M059J (cell line): ENCODE measurements at regions not wholly inside any gene's neighbourhood (a gene's known extent, or its start where the extent isn't known, plus 50 kb on each side); places are given as distances from the start of the nearest gene placed in this dataset.
"Not testable (repeated sequence)": the region's sequence is repeated elsewhere in the genome, so short reads cannot be mapped to it uniquely, and the experiment has no call there.

Experiments used
- DNase-seq: peaks from one replicate; pipeline ENCODE4 v3.0.0-alpha.2; 2012; ENCODE audit warnings: low read depth

DNA sequence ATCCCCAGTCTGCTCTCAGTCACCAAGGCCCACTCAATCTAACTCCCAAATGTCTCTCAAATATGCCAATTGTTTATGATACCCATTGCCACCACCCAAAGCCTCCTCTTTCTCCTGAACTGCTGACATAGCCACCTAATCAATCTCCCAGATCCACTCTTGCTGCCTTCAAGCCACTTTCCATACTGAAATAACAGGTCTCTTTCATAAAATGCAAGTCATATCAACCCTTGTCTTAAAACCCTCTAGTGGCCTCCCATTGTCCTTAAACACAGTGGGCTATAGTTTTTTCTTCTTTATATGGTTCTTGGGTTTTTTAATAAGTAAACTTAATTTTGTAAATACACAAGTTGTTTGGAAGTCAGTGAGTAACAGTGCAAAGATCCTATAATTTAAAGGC lies 155.2 kb upstream of the ZC3H12C start:
- no peak for DNase-seq

DNA sequence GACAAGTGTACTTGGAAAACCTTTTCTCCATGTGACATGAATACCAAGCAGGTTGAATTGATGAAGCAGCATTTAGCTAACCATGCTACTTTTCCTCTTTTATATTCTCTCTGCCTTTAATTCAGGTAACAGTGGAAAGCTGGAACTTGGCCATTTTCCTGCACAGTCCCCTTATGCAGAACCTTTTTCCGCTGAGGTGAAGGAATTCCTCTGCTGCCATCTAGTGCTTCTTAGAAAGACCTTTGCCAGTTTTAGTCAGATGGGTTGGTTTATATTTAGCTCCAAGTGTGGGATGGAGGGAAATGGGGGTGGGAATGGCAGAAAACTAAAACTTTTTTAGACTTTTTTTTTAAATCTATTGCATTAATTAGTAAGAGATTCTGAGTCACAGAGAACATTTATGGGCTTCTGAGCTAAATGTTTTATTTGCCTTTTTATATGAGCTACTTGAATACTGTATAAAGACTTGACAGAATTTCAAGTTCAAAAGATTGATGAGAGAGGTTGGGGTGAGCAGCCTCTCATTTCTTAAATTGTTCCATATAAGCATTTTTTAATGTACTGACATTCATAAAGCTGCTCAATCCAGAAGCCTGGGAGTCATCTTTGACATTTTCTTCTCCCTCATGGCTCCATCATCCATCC lies 153.9 kb upstream of the ZC3H12C start:
- DNase-seq = peak; percentile 91

DNA sequence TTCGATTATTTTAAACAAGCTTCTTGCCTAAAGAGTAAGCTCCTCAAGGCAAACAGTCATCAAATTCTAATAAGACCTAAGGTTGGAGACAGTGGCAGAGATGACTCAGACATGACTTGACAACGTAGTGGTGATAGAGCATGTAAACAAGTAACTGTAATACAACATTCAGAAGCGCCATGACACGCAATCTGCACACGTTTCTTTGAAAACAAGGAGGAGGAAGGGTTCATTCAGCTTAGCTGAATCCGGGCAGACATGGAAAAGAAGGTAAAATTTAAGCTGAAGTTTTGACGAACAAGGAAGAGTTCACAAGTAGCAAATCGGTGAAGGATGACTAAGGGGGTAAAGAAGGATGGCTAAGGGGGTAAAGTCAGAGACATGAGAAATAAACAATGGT lies 152.4 kb upstream of the ZC3H12C start:
- peak; percentile 99 for DNase-seq

DNA sequence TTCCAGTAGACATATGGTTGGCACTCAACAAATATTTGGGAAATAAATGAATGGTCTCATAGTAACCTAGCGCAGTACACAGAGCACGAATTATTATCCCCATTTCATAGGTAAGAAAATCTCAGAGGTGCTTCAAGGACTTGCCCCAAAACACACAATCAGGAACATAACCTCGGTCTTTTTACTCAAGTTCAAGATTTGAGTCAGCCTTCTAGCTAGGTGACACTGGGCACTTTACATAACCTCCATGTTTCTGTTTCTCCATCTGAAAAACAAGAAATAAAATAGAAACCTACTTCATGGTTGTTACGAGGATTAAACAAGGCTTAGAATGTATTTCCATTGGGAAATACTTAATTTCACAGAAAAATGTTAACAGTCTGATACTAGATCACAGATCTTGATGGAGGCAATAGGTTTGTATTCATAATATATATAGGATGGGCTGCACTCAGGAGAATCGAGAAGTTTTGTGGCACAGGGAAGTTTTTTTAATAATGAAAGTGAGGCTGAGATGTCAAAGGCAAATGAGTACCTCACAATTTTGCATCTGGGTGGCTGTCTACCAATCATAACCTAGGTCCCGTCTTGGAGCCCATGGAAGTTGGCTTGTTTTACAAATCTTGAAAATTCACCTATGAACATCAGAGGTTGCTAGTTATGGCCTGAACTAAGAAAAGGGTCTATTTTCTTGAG lies 147.4 kb upstream of the ZC3H12C start:
- DNase-seq = no peak

DNA sequence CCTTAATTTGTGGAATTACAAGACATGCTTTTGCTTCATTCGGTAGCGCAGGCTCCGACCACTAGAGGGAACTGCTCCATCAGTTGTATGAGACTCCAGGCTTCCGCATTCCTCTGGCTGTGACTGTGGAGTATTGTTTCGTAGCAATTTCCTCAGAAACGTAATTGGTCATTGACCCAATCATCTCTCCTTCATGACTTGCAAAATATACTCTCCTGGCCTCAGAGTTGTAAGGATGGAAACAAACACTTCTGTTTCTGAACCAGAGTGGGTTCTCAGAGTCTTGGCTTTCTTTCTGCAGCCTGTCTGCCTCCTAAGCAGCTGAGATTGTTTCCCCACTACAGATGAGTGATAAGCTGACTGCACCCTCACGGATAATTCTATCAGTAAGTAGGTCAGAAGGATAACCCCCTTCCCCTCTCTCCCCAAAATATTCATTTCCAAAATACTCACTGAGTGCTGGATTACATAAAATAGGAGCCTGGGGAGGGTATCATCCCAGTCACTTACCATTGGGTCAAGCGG lies 146.8 kb upstream of the ZC3H12C start:
- DNase-seq = peak; percentile 95

DNA sequence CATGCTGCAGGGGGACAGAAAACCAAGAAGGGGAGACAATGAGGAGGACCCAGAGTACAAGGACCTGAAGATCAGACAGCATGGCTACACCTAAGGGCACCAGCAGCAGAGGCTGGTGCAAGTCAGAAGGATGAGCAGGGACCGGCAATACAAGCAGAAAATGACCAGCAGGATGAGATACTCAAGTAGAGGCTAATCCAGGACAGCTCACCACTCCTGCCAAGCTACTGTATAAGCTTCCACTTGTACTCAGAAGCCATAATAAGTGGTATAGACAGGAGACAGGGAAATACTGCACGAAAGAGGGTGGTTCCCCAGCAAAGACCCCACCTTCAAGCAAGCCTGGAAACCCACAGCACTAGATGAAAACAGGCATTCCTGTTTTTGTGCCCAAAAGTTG lies 138.7 kb upstream of the ZC3H12C start:
- DNase-seq = no peak

DNA sequence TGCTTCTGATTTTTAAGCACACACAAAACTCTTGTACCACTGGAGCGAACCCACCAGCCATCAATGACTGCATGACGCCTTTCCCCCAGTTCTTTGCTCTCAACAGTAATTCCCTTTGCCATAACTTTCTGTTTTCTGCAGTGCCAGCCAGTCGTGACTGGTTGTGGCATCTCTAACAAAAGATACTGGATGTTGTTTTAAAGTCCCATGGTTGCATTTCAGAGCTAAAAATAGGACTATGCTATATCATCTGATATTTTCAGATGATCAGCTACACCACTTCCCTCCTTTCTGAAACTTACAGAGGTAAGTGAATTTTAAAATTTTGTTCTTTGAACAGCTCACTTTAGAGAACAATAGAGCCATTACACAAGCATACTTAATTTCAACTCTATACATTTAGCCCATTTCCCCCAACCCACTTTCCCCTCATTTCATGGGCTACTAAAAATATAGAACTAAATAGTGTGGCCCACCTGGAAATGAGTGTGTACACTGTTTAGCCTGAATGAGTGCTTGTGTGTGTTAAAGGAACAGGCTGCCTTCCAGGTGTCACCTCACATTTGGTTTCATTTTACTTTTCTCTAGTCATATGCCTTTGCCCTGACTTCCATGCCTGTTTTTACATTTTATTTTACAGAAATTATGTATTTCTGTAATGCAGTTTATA lies 136.9 kb upstream of the ZC3H12C start:
- DNase-seq = no peak

DNA sequence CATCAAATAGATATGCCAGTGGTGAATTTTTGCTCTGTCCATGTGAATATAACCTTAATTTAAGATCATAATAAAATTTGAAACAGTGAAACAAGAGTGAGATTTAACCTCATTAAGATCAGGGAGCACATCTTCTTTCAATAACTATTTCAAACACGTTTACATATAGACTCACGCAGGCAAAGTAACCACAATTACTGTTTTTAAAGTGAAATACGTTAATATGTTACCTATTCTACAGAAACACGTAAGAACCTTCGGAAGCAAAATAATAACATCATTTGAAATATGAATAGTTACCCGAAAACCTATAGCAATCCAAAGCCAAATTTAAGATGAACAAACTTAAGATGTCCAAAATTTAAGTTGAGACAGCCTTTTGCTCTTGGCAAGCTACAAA lies 136.2 kb upstream of the ZC3H12C start:
- DNase-seq = no peak

DNA sequence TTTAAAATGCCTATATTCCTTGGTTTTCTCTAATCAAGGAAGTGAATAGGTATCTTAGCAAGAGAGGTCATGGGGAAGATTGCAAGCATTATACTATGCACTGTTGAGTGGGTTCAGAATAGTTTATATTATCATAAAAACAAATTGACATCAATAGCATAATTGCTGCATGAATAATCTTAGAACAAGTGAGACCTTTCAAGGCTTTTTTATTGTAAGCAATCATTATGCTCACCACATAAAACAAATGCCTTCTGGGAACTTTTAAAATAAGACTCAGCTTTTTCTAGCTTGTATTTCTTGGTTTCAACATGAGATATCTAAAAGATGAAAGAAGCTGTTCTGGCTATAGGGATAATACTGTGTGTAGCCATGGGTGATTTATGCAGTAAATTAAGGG lies 135.6 kb upstream of the ZC3H12C start:
- peak; percentile 63 for DNase-seq

DNA sequence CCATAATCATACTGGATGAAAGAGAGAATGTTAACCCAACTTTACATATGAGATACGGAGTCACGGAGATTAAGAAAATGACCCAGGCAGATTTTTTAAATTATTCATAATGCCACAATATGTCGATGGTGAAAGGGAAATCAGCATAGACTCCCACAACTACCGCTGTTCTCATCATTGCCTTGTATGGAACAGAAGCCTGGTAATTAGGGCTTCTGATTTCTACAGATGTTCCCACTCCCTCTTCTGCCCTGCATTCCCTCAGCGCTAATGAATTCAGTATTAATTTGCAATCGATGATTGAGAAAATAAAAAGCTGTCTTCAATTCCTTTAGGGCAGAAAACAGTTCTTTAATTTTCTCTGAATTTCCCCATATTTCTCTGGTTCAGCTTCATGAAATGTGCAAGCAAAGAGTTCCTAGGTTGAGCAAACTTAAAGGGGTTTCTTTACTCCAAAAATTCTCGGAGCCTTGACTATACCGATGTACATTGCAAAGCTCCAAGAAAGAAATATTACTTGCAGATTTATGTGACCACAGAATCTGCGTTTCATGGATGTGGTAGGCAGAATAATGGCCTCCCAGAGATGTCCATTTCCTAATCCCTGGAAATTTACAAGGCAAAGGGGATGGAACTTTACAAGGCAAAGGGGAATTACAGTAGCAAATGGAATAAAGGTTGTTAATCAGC lies 134.9 kb upstream of the ZC3H12C start:
- DNase-seq = no peak

DNA sequence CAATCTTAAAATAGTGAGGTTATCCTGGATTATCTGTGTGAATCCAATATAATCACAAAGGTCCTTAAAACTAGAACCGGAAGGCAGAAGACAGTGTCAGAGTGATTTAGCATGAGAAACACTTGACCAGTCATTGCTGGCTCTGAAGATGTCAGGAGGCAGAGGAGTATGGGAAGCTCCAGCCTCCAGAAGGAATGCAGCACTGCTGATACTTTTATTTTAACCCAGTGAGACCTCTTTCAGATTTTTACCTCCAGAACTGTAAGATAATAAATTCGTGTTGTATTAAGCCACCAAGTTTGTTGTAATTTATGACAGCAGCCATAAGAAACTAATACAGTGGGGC lies 134.4 kb upstream of the ZC3H12C start:
- DNase-seq = no peak

DNA sequence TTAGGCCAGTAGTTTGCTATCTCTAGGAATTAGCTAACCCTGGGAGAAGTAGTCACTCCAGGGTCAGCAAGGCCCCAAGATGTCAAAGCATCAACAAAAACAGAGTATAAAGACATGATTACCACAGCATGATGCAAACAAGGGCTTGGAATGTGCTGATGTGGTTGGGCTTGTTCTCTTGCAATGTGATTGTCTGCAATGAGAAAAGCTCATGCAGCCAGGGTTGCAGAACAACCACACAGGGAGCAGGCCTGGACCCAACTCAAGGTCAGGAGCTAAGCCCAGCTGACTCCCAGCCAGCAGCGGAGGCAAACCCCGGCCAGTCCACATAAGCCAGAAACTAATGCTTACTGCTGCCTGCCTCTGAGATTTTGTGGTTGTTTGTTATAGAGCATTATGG lies 132.4 kb upstream of the ZC3H12C start:
- peak; percentile 91 for DNase-seq

DNA sequence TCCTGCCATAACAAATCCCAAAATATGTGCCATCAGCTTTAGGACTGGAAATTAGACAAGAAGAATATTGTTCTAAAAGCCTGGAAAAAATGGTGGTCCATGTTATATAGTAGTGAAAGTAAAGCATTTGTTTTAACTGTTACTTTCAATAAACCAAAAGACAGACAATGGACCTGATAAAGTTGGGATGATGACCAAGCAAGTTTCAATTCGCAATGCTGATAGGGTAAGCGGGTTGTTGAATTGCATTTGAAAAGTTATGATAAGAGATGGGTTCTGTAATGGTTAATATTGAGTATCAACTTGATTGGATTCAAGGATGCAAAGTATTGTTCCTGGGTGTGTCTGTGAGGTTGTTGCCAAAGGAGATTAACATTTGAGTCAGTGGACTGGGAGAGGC lies 131.9 kb upstream of the ZC3H12C start:
- no peak for DNase-seq

DNA sequence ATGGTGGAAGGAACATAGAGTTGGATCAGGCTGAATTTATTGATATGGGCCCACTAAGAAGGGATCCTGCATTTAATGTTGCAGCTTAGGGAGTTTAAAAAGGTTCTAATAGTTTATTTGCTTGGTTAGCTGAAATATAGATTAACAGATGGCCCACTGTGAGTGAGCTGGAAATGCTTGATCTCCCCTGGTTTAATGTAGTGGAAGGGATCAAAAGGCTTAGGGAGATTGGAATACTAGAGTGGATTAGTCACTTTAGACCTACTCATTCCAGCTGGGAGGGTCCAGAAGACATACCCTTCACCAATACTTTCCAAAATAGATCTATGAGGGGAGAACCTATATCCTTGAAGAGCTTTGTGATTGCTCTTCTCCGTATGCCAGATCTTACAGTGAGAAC lies 130.1 kb upstream of the ZC3H12C start:
- no peak for DNase-seq

DNA sequence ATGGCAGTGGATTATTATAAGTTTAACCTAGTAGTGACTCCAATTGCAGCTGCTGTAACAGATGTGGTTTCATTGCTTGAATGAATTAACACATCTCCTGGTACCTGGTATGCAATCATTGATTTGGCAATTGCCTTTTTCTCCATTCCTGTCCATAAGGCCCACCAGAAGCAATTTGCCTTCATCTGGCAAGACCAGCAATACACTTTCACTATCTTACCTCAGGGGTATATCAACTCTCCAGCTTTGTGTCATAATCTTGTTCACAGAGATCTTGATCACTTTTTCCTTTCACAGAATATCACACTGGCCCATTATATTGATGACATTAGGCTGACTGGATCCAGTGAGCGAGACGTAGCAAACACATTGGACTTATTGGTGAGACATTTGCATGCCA lies 128.7 kb upstream of the ZC3H12C start:
- DNase-seq = no peak

DNA sequence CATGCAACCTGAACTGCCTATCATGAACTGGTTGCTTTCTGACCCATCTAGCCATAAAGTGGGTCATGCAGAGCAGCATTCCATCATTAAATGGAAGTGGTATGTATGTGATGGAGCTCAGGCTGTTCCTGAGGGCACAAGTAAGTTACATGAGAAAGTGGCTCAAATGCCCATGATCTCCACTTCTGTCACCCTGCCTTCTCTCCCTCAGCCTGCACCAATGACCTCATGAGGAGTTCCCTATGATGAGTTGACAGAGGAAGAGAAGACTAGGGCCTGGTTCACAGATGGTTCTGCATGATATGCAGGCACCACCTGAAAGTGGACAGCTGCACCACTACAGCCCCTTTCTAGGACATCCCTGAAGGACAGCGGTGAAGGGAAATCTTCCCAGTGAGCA lies 127.7 kb upstream of the ZC3H12C start:
- not testable (repeated sequence) for DNase-seq

DNA sequence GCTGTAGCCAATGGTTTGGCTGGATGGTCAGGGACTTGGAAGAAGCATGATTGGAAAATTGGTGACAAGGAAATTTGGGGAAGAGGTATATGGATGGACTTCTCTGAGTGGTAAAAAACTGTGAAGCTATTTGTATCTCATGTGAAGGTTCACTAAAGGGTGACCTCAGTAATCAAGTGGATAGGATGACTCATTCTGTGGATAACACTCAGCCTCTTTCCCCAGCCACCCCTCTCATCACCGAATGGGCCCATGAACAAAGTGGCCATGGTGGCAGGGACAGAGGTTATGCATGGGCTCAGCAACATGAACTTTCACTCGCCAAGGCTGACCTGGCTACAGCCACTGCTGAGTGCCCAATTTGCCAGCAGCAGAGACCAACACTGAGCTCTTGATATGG lies 127.3 kb upstream of the ZC3H12C start:
- DNase-seq = peak; percentile 57

DNA sequence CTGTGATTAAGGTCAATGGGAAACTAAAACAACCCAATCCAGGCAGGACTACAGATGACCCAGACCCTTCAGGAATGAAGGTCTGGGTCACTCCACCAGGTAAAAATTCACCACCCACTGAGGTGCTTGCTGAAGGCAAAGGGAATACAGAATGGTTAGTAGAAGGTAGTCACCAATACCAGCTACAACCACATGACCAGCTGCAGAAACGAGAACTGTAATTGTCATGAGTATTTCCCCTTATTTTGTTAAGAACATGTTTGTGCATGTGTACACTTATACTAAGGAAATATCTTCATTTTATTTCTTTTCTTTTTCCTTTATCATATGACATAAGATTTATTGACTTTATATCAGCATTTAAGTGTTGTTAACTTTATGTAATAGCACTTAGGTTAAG lies 126.1 kb upstream of the ZC3H12C start:
- DNase-seq = not testable (repeated sequence)

DNA sequence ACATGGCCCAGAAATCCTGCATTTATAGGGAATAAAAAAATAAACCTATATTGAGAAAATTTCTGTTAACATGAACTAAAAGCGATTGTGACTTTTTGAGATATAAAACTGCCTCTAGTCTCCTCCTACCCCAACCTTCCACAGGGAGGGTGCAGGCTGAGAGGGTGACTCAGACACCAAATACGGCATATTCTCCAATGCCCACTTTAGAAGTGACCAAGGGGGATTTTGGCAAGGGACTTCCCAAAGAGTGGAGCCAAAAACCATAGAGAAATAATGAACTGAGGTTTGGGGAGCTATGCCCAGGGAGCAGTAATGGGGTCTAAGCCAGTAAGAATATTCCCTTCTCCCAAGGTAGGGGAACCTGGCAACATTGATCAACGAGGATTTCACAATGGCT lies 124.9 kb upstream of the ZC3H12C start:
- DNase-seq = no peak

DNA sequence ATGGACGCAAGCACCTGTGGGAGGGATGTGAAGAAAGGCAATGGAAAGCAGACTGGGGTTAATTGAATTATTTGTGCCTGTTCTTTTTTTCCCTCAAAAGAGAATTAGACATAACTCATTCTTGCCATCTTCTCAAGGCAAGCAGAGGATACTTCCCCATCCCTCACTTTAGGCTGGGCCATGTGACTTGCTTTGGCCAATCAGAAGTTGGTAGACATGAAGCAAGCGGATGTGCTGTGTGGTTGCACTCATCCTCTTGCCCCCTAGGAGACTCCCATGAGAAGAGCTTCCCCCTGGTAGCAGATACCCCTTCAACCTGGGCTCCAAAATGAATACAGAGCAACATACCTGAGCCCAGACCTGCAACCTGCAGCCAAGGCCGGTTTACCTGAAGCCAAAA lies 124.4 kb upstream of the ZC3H12C start:
- no peak for DNase-seq

DNA sequence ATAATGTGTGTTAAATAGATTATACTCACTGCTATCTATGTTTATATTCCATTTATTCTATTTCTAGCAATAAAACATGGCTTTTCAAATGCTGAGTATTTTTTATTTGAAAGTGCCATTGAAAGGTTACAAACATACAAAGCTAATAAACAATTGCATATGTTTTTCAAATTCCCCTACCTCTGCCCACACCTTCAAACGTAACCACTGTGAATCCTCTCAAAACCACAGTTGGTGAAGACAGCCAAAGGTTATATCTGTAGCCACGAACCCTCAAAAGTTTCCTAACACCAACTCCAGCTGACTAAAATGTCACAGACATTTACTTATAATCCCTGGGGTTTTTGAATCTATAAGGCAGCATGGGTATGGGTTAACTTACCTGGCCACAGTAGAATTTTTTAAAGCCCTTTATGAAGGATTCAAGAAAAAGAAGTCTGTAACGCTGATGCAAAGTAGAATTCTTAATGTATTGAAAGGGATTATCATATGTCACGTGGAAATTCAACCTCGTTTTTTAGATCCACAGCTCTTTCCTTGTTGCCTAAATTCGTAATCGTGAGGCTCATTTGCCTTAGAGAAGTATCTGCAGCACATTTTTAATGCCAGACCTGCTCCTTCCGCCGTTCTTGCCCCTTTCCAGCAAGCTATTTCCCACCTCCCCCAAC lies 122.5 kb upstream of the ZC3H12C start:
- DNase-seq = peak; percentile 59

DNA sequence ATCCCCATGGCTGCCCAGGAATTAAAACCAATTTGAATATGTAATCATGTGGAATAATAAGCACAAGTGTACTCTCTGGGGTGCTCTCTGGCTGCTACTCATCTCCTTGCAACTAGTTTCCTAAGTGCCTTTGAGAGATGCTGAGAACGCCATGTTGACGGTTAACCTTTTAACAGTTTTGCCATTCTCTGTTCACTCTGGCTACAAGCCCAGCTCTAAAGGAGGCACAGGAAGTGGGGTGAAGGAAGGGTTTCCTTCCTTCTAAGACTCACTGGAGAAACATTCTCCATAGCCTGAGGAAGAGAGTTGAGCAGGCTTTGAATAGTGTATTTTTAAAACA lies 122.0 kb upstream of the ZC3H12C start:
- DNase-seq = peak; percentile 91
